Esophagus squamous epithelium (tissue), 5 donors: ENCODE measurements at regions not wholly inside any gene's neighbourhood (a gene's known extent, or its start where the extent isn't known, plus 50 kb on each side); places are given as distances from the start of the nearest gene placed in this dataset.

Source experiments
- DNase-seq: peaks from one replicate; lab custom pipeline; 2025; lab: John Stamatoyannopoulos, UW
- H3K27ac ChIP-seq, 4 donors: fragments of 200-600 bp; sonication (generic); one replicate each; pipeline ENCODE4 v1.5.1; 2016 to 2019; ENCODE audit warnings: mild to moderate bottlenecking in 1 of 4
- H3K27me3 ChIP-seq, 4 donors: fragments of 200-600 bp; sonication (generic); 1 replicate in 3 of 4; 2 replicates in 1 of 4; pipeline versions ENCODE4 v1.5.1 to v1.6.0; 2017 to 2021; ENCODE audit warnings: antibody characterized with exemption in 1 of 4
- H3K36me3 ChIP-seq, 3 donors: fragments of 200-600 bp; sonication (generic); one replicate each; pipeline ENCODE4 v1.5.1; 2016 to 2019
- H3K4me1 ChIP-seq, 3 donors: fragments of 200-600 bp; sonication (generic); one replicate each; pipeline ENCODE4 v1.5.1; 2017 to 2019
- H3K4me3 ChIP-seq, 4 donors: fragments of 200-600 bp; sonication (generic); 1 replicate in 3 of 4; 2 replicates in 1 of 4; pipeline ENCODE4 v1.5.1; 2016 to 2019; ENCODE audit warnings: mild to moderate bottlenecking in 2 of 4, moderate library complexity in 1 of 4
- H3K9me3 ChIP-seq, 3 donors: fragments of 200-600 bp; sonication (generic); one replicate each; pipeline ENCODE4 v1.5.1; 2016 to 2019
- POLR2A ChIP-seq, 4 donors: fragments of 450-650 bp; IDR thresholded peaks; one replicate each; pipeline ENCODE4 v1.6.1; 2017; ENCODE audit warnings: antibody characterized with exemption in 4 of 4, mild to moderate bottlenecking in 4 of 4, moderate library complexity in 3 of 4
- WGBS, 2 donors: methylation state at CpG; one replicate each; pipeline ENCODE4 v1.1.5; 2018; 5-methylcytosine and 5-hydroxymethylcytosine counted together
- intact Hi-C: fragments of 100-400 bp; cut with DNase I; formaldehyde crosslinking; loops from one replicate; pipeline ENCODE4 v1.15.0; 2022
- TF ChIP-seq, protein P1 (sequence below), 6 experiments: fragments of 450-650 bp in 4 of 6; fragments of 200-600 bp in 2 of 6; sonication (generic) in 2 of 6; IDR thresholded peaks; one replicate each; pipeline ENCODE4 v1.5.1; 2016 to 2019; ENCODE audit warnings: antibody characterized with exemption in 6 of 6, mild to moderate bottlenecking in 4 of 6, moderate library complexity in 4 of 6
- donor health status: DM: yes; HTN: yes; CAD: no.

GRCh38 chr4:45776146-45776545, 347.7 kb downstream of the GABRG1 start:
- Histone ChIP-seq H3K27me3 (no peaks in the 10 kb centered on the region), H3K36me3 (no peaks in the 10 kb centered on the region), H3K9me3 (peaks cover 0 to 3% (median 0%) of the 10 kb centered on the region in 3 donors), H3K4me1 (no peaks in the 10 kb centered on the region), H3K4me3 (no peak overlapping the region), H3K27ac (no peak overlapping the region)
- WGBS, 2 donors: 70 to 96% methylated on average over 2 of the region's 2 CpGs
- TF ChIP-seq, protein P1, sequence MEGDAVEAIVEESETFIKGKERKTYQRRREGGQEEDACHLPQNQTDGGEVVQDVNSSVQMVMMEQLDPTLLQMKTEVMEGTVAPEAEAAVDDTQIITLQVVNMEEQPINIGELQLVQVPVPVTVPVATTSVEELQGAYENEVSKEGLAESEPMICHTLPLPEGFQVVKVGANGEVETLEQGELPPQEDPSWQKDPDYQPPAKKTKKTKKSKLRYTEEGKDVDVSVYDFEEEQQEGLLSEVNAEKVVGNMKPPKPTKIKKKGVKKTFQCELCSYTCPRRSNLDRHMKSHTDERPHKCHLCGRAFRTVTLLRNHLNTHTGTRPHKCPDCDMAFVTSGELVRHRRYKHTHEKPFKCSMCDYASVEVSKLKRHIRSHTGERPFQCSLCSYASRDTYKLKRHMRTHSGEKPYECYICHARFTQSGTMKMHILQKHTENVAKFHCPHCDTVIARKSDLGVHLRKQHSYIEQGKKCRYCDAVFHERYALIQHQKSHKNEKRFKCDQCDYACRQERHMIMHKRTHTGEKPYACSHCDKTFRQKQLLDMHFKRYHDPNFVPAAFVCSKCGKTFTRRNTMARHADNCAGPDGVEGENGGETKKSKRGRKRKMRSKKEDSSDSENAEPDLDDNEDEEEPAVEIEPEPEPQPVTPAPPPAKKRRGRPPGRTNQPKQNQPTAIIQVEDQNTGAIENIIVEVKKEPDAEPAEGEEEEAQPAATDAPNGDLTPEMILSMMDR (IDR thresholded peaks at IDR 0.05): no peak
- TF ChIP-seq POLR2A (IDR thresholded peaks at IDR 0.05): no peak
- DNase-seq: no peak
- intact Hi-C loops: no loop called here

DNA sequence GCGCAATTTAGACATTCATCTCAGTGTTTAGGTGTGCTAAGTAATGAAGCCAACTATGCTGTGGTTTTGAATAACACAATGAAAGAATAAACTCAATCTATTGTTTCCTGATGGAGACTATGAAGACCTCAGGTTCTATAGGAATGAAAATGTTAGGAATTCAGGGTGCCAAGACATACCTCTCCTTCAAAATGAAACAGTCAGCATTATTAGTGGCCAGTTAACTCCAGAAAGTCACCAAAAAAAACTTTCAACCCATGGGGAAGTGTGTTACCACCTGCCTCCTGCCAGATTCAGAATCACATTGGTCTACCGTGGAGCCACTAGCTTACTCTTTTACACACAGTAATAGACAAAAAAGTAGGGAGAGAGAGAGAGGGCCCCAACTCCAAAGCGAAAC, 352.9 kb downstream of the GABRG1 start:
- H3K27ac ChIP-seq: no peak overlapping the region
- DNase-seq: no peak
- TF ChIP-seq POLR2A (IDR thresholded peaks at IDR 0.05): no peak
- TF ChIP-seq, protein P1 (IDR thresholded peaks at IDR 0.05): no peak
- no peaks in the 10 kb centered on the region for H3K27me3 ChIP-seq
- H3K4me1 ChIP-seq: no peaks in the 10 kb centered on the region
- 66 to 72% methylated on average over 3 of the region's 3 CpGs for WGBS, 2 donors
- no peak overlapping the region for H3K4me3 ChIP-seq
- intact Hi-C loops: no loop called here
- no peaks in the 10 kb centered on the region for H3K36me3 ChIP-seq
- H3K9me3 ChIP-seq: no peaks in the 10 kb centered on the region

GRCh38 chr4:45765521-45765920, 358.3 kb downstream of the GABRG1 start:
- Histone ChIP-seq H3K36me3 (no peaks in the 10 kb centered on the region), H3K27ac (no peak overlapping the region), H3K9me3 (peaks cover 0 to 10% (median 4%) of the 10 kb centered on the region in 3 donors), H3K27me3 (no peaks in the 10 kb centered on the region), H3K4me1 (no peaks in the 10 kb centered on the region), H3K4me3 (no peak overlapping the region)
- DNase-seq: no peak
- intact Hi-C loops: no loop called here
- 45 to 68% methylated on average over 1 of the region's 1 CpG for WGBS, 2 donors
- TF ChIP-seq POLR2A (IDR thresholded peaks at IDR 0.05): no peak
- TF ChIP-seq, protein P1 (IDR thresholded peaks at IDR 0.05): no peak

DNA sequence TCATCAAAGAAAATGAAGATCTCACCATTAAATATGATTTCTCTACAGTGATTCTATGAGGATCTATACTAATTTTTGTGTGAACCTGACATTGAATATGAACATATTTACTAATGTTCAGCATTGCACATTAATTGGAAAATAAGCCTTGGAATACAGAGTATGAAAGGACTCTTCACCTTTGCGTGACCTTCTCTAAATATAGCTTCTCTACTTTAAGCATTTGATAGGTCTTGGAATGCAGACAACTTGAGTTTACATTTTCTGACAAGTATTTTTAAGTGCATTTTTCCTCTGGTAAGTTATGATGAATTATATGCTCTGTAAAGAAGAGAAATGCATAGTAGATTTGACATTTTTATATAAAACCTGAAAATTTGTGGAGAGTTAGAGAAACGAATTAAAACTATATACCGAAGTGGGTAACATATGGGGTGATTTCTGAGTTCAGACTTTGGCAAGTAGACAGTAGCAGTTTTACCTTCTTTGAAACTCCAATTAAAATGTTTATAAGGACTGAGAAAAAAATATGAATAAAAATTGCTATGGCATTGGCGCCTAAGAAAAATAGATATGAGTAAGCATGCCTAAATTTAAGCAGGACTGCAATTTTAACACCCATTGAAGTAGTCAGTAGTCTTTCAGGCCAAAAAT, 371.9 kb downstream of the GABRG1 start:
- H3K27ac ChIP-seq: no peak overlapping the region
- no peaks in the 10 kb centered on the region for H3K4me1 ChIP-seq
- H3K4me3 ChIP-seq: no peak overlapping the region
- H3K27me3 ChIP-seq: no peaks in the 10 kb centered on the region
- intact Hi-C loops: no loop called here
- no peaks in the 10 kb centered on the region for H3K9me3 ChIP-seq
- H3K36me3 ChIP-seq: no peaks in the 10 kb centered on the region
- WGBS, 2 donors: 59 to 61% methylated on average over 4 of the region's 4 CpGs
- DNase-seq: no peak
- no peak for TF ChIP-seq POLR2A (IDR thresholded peaks at IDR 0.05)
- TF ChIP-seq, protein P1 (IDR thresholded peaks at IDR 0.05): no peak

- intact Hi-C loops: no loop called here
- Histone ChIP-seq H3K9me3 (no peaks in the 10 kb centered on the region), H3K4me3 (no peak overlapping the region), H3K36me3 (no peaks in the 10 kb centered on the region), H3K27ac (no peak overlapping the region), H3K4me1 (no peaks in the 10 kb centered on the region), H3K27me3 (no peaks in the 10 kb centered on the region)
- TF ChIP-seq, protein P1 (IDR thresholded peaks at IDR 0.05): no peak
- no peak for TF ChIP-seq POLR2A (IDR thresholded peaks at IDR 0.05)
- 50 to 53% methylated on average over 2 of the region's 2 CpGs for WGBS, 2 donors
- DNase-seq: no peak
Measured at GRCh38 chr4:45750721-45751120, 373.1 kb downstream of the GABRG1 start.
